Colonic mucosa (tissue), 4 donors: ENCODE measurements at regions not wholly inside any gene's neighbourhood (a gene's known extent, or its start where the extent isn't known, plus 50 kb on each side); places are given as distances from the start of the nearest gene placed in this dataset.
"Not testable (repeated sequence)": the region's sequence is repeated elsewhere in the genome, so short reads cannot be mapped to it uniquely, and the experiment has no call there.

ENCODE experiments used
- DNase-seq: peaks from one replicate; pipeline ENCODE4 v3.0.0-alpha.2; 2020
- H3K27ac ChIP-seq: fragments of 200-600 bp; one replicate; pipeline ENCODE4 v1.8.0; 2021
- H3K27me3 ChIP-seq: fragments of 200-600 bp; one replicate; pipeline ENCODE4 v1.8.0; 2021
- H3K36me3 ChIP-seq: fragments of 200-600 bp; one replicate; pipeline ENCODE4 v1.8.0; 2021
- H3K4me1 ChIP-seq: fragments of 200-600 bp; one replicate; pipeline ENCODE4 v1.8.0; 2021; ENCODE audit warnings: mild to moderate bottlenecking
- H3K4me3 ChIP-seq: fragments of 200-600 bp; one replicate; pipeline ENCODE4 v1.8.0; 2021
- H3K9ac ChIP-seq, 2 donors: one replicate each; pipeline ENCODE4 v1.7.0; 2013; ENCODE audit warnings: control low read depth in 2 of 2, low read depth in 2 of 2, low read length in 2 of 2
- H3K9me3 ChIP-seq: fragments of 200-600 bp; one replicate; pipeline ENCODE4 v1.8.0; 2021
- intact Hi-C: fragments of 100-400 bp; cut with DNase I; formaldehyde crosslinking; loops from one replicate; pipeline ENCODE4 v1.14.1; 2022
- TF ChIP-seq, protein P1 (sequence below): fragments of 200-600 bp; IDR thresholded peaks from one replicate; pipeline ENCODE4 v1.8.0; 2022; ENCODE audit warnings: antibody characterized with exemption, mild to moderate bottlenecking
- donor health status: healthy.
- donor health status: DM: no; HTN: no; CAD: no.
- donor health status: DM: no; HTN: no; CAD: no.

DNA sequence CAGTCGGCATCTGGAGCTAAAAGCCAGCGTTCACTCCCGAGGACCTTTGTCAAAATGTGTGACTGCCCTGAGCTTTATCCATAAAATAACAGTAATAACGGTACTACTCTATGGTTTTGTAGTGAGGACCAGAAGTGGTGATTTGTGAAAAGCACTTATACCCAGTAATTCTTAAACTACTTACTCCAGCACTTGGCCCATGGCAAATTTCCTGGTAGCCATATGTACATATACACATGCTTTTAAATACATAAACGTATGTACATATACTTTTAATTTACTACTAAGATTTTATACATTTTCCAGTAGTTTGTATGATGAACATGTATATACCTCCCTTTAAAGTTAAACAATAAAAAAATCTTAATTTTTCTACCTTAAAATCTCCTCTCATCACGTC is 163.8 kb upstream of the TMEM132C start:
- H3K4me3 ChIP-seq: no peak overlapping the region
- no peaks in the 10 kb centered on the region for H3K36me3 ChIP-seq
- no peaks in the 10 kb centered on the region for H3K4me1 ChIP-seq
- no peaks in the 10 kb centered on the region for H3K27me3 ChIP-seq
- intact Hi-C loops: no loop called here
- TF ChIP-seq, protein P1, sequence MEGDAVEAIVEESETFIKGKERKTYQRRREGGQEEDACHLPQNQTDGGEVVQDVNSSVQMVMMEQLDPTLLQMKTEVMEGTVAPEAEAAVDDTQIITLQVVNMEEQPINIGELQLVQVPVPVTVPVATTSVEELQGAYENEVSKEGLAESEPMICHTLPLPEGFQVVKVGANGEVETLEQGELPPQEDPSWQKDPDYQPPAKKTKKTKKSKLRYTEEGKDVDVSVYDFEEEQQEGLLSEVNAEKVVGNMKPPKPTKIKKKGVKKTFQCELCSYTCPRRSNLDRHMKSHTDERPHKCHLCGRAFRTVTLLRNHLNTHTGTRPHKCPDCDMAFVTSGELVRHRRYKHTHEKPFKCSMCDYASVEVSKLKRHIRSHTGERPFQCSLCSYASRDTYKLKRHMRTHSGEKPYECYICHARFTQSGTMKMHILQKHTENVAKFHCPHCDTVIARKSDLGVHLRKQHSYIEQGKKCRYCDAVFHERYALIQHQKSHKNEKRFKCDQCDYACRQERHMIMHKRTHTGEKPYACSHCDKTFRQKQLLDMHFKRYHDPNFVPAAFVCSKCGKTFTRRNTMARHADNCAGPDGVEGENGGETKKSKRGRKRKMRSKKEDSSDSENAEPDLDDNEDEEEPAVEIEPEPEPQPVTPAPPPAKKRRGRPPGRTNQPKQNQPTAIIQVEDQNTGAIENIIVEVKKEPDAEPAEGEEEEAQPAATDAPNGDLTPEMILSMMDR: no peak
- no peaks in the 10 kb centered on the region for H3K9me3 ChIP-seq
- no peak overlapping the region for H3K27ac ChIP-seq
- no peak for DNase-seq
- no peak overlapping the region for H3K9ac ChIP-seq

DNA sequence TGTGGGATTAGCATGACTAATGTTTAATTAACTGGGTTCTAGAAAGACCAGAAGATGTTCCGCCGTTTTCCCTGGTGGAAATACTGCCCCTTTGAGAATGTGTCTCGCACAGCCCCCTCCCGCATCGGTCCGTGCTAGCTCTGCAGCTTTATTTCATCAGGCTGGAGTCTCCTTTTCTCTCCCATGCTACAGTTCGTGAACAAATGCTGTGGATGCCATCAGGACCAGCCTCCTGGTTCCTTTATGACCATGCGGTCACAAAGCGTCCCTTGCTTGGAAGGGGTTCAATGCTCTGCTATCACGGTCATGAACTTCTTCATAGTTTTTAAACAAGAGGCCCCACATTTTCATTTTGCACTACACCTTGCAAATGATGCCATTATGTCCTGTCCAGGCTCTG is 157.7 kb upstream of the TMEM132C start:
- no peak for DNase-seq
- Histone ChIP-seq H3K36me3 (no peaks in the 10 kb centered on the region), H3K27me3 (no peaks in the 10 kb centered on the region), H3K9ac (no peak overlapping the region), H3K4me1 (no peaks in the 10 kb centered on the region), H3K27ac (no peak overlapping the region), H3K4me3 (no peak overlapping the region), H3K9me3 (no peaks in the 10 kb centered on the region)
- intact Hi-C loops: no loop called here
- TF ChIP-seq, protein P1: no peak

DNA sequence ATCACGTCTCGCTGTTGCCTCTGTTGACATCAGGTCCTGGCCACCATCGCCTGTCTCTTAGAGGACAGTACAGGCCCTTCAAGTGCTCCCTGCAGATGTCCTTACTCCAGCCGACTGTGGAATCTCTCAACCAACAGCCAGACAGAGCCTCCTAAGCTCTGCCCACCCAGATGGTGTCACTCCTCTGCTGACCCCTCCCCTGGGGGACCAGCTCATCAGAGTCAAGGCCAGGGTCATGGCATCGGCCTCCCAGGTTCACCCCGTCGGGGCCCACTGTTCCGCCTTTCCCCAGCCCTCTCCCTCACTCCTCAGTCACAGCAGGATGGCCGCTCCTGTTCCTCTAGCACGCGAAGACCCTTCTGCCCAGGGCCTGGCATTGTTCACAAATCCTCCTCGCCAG is 157.3 kb upstream of the TMEM132C start:
- no peaks in the 10 kb centered on the region for H3K4me1 ChIP-seq
- H3K36me3 ChIP-seq: no peaks in the 10 kb centered on the region
- no peak for DNase-seq
- no peak overlapping the region for H3K27ac ChIP-seq
- TF ChIP-seq, protein P1: no peak
- no peaks in the 10 kb centered on the region for H3K9me3 ChIP-seq
- no peak overlapping the region for H3K9ac ChIP-seq
- no peaks in the 10 kb centered on the region for H3K27me3 ChIP-seq
- intact Hi-C loops: no loop called here
- H3K4me3 ChIP-seq: no peak overlapping the region

DNA sequence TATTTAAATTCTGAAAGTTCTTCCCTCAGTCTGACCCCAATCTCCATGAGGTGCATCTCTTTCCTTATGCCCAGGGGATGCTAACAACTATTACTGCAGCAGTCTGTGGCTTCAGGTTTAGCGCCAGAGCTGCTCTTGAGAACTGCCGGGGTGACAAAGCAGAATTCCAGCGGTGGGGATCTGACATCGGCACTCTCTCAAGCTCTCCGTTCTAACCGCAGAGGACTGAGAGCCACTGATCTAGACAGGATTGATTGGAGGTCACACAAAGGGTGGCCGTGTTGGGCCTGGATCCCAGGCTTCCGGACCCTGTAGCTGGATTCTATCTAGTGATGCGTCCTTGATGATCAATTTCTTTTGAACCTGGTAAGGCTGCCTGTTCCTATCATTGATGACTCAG is 155.6 kb upstream of the TMEM132C start:
- TF ChIP-seq, protein P1: no peak
- Histone ChIP-seq H3K9me3 (no peaks in the 10 kb centered on the region), H3K27me3 (no peaks in the 10 kb centered on the region), H3K4me3 (no peak overlapping the region), H3K9ac (no peak overlapping the region), H3K4me1 (no peaks in the 10 kb centered on the region), H3K36me3 (no peaks in the 10 kb centered on the region), H3K27ac (no peak overlapping the region)
- intact Hi-C loops: no loop called here
- no peak for DNase-seq

DNA sequence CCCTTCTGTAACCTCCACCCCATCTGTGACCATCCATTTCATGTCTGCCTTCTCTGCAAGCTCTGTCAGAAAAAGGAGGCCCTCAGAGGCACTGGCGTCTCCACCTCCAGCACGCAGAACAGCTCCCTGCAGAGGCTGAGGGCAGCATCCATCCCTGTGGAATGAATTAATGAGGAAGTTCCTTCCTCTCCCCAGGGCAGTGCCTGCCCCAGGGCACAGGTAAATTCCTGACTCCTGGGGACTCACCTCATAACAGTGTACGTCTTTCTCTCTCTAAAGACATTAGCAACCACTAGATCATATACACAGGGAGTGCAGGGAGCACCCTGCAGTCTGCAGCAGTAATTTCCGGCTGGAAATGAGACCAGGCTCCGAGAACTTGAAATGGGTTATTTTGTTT is 155.0 kb upstream of the TMEM132C start:
- intact Hi-C loops: no loop called here
- no peaks in the 10 kb centered on the region for H3K27me3 ChIP-seq
- H3K9ac ChIP-seq: no peak overlapping the region
- H3K27ac ChIP-seq: no peak overlapping the region
- no peaks in the 10 kb centered on the region for H3K4me1 ChIP-seq
- TF ChIP-seq, protein P1: no peak
- H3K9me3 ChIP-seq: no peaks in the 10 kb centered on the region
- H3K36me3 ChIP-seq: no peaks in the 10 kb centered on the region
- no peak for DNase-seq
- no peak overlapping the region for H3K4me3 ChIP-seq

DNA sequence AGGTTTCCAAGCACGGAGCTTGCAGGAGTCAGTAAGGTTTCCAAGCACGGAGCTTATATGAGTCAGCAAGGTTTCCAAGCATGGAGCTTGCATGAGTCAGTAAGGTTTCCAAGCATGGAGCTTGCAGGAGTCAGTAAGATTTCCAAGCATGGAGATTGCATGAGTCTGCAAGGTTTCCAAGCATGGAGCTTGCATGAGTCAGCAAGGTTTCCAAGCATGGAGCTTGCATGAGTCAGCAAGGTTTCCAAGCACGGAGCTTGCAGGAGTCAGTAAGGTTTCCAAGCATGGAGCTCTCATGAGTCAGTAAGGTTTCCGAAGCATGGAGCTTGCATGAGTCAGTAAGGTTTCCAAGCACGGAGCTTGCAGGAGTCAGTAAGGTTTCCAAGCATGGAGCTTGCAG is 153.7 kb upstream of the TMEM132C start:
- H3K9ac ChIP-seq, H3K4me1 ChIP-seq, H3K4me3 ChIP-seq, H3K27ac ChIP-seq, DNase-seq, H3K36me3 ChIP-seq, intact Hi-C loops, H3K27me3 ChIP-seq, H3K9me3 ChIP-seq: not testable (repeated sequence)
